Right lung (tissue), 2 donors: ENCODE measurements at regions not wholly inside any gene's neighbourhood (a gene's known extent, or its start where the extent isn't known, plus 50 kb on each side); places are given as distances from the start of the nearest gene placed in this dataset.

Experiments used
- DNase-seq, 2 donors: peaks; one replicate each; pipeline ENCODE4 v3.0.0-alpha.2; 2013

DNA sequence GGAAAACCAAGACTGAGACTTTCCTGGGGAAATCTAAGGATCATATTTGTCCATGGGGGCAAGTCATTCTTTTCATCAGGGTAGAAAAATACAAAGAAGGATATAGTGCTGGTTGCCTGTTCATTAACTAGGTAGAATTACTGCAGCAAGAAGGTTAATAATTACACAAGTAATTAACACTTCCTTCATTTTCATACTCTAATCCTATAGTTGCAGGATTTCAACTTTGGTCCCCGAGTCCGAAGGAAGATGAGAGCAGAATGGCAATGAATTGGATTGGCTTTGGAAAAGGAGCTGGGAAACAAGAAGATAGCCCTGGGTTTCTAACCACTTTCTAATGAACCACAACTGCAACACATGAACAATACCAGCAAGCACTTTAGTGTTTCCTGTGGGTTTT lies 199.2 kb upstream of the ESRRG start:
- DNase-seq: no peak

GRCh38 chr1:216921866-216922265 lies 198.6 kb upstream of the ESRRG start:
- no peak for DNase-seq

DNA sequence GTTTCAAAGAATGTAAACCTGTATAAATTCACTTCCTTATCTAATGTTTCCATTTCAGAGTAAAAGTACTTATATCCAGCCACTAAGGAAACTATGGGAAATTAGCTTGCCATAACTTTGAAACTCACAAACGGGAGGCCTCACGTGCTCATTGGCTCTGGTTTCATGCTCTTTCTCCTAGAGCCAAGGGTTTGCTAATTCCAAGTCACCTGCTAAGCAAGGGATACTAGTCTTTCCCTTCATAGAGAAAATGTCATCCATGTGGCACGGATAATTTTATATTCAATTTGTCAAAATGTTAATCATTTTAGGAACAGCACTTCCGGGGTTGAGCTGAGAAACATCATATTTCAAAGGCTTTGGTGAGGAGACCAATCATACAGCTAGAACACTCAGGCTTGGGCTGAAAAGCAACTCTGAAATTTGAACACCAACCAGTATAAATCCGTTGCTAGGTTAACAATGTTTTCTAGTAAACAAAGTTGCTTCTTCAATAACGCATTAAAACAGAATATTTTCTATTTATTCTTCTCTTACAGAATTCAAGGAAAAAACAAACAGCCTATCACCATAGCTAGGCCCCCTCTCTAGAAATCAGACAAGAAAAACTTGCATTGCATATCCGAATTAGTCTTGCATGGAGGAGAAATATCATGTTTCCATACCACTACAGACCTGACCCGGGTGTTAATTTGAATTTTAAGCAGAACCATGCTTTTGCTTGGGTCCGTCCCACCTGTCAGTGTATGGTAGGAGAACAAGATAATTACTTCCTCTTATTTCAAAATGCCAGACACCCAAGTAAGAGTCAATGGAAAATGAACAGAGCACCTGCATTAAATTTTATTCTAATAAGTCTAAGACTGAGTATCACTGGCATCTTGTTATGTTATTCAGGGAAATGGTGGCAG lies 196.1 kb upstream of the ESRRG start:
- DNase-seq: no peak

GRCh38 chr1:216916890-216917438 lies 193.7 kb upstream of the ESRRG start:
- DNase-seq: no peak

GRCh38 chr1:216914974-216915373 lies 191.7 kb upstream of the ESRRG start:
- DNase-seq: no peak

- no peak for DNase-seq
Observed at GRCh38 chr1:216913976-216914375, 190.7 kb upstream of the ESRRG start.

DNA sequence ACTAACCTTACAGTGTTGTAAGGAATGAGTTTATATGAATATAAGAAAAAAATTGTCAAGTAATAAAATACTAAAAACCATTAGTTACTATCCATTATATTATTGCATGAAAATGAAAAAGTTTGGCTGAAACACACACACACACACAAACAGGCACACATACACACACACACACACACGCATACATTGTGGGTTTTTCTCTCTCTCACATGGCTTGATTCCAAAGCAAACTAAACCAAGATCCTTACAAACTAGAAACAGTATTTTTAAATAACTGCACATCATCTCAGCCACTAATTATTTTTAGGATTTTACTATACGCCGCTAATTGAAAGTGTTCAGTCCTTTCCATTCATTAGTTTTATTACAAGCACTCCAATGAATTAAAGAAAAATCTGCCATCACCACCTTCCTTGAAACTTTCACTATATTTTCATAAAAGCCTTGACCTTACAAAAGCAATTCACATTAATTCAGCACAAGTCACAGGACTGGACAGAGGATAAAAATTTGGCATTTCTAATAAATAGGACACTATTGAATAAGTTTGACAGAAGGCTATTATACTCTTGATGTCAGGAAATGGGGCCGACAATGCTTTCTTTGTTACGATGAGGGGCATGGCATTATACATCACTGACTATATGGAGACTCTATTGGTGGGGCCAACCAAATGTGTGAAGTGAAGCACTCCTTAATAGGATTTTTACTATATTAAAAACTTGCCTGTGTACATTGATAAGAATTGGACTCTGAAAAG lies 187.0 kb upstream of the ESRRG start:
- no peak for DNase-seq

DNA sequence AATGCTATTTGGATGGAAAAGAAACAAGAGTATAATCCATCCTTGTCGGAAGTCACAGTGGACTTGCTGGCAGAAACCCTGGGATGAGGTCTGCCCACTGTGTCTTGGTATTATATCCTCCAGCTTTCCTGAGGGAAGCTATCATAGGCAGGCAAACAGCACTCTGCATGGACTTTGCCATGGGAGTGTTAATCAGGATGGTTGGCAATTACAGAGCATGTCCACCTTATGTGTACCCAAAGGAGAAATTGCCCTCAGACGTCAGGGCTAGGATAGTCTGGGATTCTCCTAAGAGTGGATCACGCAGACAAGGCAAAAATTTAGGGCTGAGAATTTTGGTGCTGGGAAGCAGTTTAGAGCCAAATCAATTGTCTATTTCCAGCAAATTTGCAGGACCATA lies 184.9 kb upstream of the ESRRG start:
- no peak for DNase-seq

DNA sequence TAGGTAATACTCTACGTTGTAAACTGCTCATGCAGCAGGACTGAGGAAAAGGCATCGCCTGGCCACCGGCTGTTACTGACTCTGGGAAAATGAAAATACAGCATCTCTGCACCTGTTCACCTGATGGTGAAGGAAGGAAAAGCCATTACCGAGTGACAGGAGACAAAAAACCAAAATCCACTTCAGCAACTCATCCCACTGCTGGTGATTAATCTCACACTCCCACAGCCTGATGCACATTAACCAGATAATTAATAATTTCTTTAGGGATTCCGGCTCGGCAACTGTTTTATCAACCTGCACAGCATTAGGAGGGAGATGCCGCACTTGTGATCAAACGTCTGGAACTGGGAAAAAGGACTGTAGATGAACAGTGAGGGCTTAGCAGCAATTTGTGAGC lies 183.9 kb upstream of the ESRRG start:
- no peak for DNase-seq

DNA sequence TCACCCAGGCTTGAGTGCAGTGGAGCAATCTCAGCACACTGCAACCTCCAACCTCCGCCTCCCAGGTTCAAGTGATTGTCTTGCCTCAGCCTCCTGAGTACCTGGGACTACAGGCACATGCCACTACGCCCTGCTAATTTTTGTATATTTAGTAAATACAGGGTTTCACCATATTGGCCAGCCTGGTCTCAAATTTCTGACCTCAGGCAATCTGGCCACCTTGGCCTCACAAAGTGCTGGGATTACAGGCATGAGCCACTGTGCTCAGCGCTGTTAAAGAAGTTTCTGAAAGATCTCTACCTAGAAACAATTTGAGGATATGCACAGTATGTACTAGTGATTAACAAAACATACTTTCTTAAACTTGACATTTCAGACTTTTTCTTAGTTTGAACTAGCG lies 182.6 kb upstream of the ESRRG start:
- no peak for DNase-seq

- no peak for DNase-seq
Observed at GRCh38 chr1:216905137-216905536, 181.9 kb upstream of the ESRRG start.

- no peak for DNase-seq
Observed at GRCh38 chr1:216904471-216904870, 181.2 kb upstream of the ESRRG start.

DNA sequence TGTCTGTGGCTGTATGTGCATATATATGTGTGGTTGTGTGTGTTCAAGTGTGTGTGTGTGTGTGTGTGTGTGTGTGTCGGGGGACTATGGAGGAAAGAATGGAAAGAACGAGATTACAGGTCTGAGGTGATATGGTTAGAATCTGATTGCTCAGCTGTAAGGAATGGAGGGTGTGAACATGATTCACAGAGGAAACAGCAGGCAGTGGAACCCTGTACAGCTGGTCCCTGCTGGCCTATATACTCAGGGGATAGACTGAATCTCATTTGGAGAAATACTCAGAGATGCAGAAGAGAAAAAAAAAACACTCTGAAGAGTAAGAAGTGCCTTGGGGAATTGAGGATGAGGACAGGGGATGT lies 180.1 kb upstream of the ESRRG start:
- DNase-seq: no peak

DNA sequence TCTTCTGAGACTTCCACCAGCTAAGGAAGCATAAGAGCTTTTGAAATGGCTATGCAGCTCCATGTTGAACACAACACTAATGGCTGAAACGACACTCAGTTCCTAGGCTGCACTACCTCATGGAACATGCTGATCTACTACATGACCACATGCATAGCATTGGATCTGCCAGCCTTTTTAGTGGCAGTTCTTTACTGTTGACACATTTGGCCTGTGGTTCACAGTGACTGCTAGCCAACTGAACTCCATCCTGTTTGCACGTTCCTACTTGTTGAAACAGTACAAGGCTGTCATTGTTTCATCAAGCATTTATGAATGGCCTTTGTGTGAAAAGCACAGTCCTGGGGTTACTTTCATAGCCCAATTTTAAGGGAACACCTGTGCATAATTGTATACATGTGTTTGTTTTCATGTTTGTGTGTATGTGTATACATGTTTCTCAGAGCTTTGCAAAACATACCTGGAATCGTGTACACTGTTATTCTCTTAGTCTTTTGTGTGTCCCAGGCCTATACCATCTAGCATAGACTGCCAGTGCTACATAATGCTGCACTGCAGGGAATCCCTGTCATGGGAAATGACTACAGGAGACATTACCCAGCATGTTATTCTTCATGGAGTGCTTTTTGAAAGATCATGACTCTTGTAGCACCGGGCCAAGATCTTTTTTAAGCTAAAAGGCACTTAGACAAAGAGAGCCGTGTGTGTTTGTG lies 179.6 kb upstream of the ESRRG start:
- no peak for DNase-seq

- DNase-seq: no peak
Observed at GRCh38 chr1:216900116-216900620, 176.9 kb upstream of the ESRRG start.

DNA sequence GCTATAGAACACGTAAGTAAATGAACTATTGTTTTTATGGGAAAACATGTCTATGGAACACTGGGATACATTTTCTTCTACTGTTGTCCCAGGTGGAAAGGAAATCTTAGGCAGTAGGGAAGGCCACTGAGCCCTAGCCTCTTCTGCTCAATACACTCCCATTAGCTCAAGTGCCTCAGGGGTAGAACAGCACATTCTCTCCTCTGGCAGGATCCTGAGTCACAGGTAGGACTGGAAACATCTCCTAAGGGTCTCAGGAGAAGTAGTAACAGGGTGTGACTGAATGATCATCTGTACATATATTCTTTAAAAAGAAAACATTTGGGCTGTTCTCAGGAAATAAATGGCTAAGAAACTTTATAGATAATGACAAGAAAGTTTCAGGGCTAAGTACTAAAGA lies 175.6 kb upstream of the ESRRG start:
- no peak for DNase-seq

- no peak for DNase-seq
Observed at GRCh38 chr1:216896146-216896545, 172.9 kb upstream of the ESRRG start.

DNA sequence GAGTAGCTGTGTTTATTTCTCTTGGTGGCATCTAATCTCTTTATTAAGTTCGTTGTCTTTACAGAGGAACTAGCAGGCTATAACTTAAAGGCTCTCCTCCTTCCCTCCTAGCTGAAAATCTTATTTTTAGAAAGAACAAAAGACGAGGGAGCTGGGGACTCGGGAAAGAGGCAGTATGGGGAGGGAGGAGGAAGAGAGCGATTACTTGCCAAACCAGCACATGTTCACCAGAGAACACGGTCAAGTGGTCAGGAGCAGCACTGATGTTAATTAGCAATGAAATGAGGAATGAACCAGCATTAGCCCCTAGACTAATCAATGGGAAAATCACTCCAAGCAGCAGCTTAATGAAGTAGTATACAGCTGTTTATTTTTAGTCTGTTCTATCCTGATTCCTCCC lies 171.3 kb upstream of the ESRRG start:
- DNase-seq: no peak

GRCh38 chr1:216892581-216893160 lies 169.4 kb upstream of the ESRRG start:
- DNase-seq: no peak

- DNase-seq: no peak
Observed at GRCh38 chr1:216890871-216891270, 167.6 kb upstream of the ESRRG start.

DNA sequence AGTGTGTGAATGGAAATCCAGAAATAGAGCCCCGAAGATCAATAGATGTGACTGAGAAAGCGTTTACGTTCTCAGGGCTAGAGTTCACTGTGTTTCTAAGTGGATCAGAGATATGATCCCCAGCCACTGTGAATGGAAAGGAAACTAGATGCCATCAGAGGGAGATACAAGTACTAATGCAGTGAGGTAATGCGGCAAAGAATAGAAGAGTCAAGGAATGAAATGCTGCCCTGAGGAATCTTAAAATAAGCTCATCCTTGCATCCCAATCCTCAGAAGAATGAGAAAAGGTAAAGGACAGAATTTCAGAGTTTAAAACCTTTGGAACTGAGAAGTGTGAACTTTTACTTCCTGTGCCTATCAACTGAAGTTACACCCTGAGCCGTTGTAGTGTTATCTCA lies 165.5 kb upstream of the ESRRG start:
- DNase-seq: no peak

GRCh38 chr1:216887032-216887431 lies 163.8 kb upstream of the ESRRG start:
- DNase-seq: no peak
